Fibroblast of lung (primary cell): ENCODE measurements at regions not wholly inside any gene's neighbourhood (a gene's known extent, or its start where the extent isn't known, plus 50 kb on each side); places are given as distances from the start of the nearest gene placed in this dataset.

Experiments used
- DNase-seq, 2 donors: peaks; one replicate each; pipeline versions ENCODE4 v3.0.0 to v3.0.0-alpha.2; 2010; ENCODE audit warnings: low read depth in 2 of 2
- H2AFZ ChIP-seq: 2 replicates; pipeline ENCODE4 v1.5.1; 2012; ENCODE audit warnings: low read length, control low read depth, inconsistent platforms
- H3K27ac ChIP-seq: 2 replicates; pipeline ENCODE4 v1.5.1; 2011; ENCODE audit warnings: low read length, control low read depth; ENCODE audit not compliant: insufficient read depth
- H3K27me3 ChIP-seq: 2 replicates; pipeline ENCODE4 v1.5.1; 2011; ENCODE audit warnings: mild to moderate bottlenecking, low read length; ENCODE audit not compliant: control insufficient read depth, insufficient read depth
- H3K36me3 ChIP-seq: 2 replicates; pipeline ENCODE4 v1.5.1; 2011; ENCODE audit warnings: low read length; ENCODE audit not compliant: control insufficient read depth, insufficient read depth
- H3K4me1 ChIP-seq: 2 replicates; pipeline ENCODE4 v1.5.1; 2011; ENCODE audit warnings: low read length; ENCODE audit not compliant: control insufficient read depth, insufficient read depth; ENCODE audit errors: extremely low read depth
- H3K4me2 ChIP-seq: 2 replicates; pipeline ENCODE4 v1.5.1; 2011; ENCODE audit warnings: low read length, control low read depth; ENCODE audit not compliant: insufficient read depth; ENCODE audit errors: extremely low read depth
- H3K4me3 ChIP-seq, 4 experiments: fragments of 200-600 bp in 1 of 4; sonication (generic) in 1 of 4; replicated peaks in 1 of 4; 2 replicates each; pipeline ENCODE4 v1.5.1; 2011 to 2016; ENCODE audit warnings: low read length in 4 of 4, low read depth in 3 of 4, mild to moderate bottlenecking in 3 of 4, control low read depth in 2 of 4, inconsistent platforms in 1 of 4, mixed read lengths in 1 of 4; ENCODE audit not compliant: insufficient read depth in 1 of 4; ENCODE audit errors: control extremely low read depth in 1 of 4
- H3K79me2 ChIP-seq: 2 replicates; pipeline ENCODE4 v1.5.1; 2012; ENCODE audit warnings: mild to moderate bottlenecking, low read length, inconsistent platforms; ENCODE audit not compliant: control insufficient read depth, insufficient read depth
- H3K9ac ChIP-seq: 2 replicates; pipeline ENCODE4 v1.5.1; 2011; ENCODE audit warnings: mild to moderate bottlenecking, low read length, control low read depth; ENCODE audit not compliant: insufficient read depth
- H3K9me3 ChIP-seq: 2 replicates; pipeline ENCODE4 v1.5.1; 2012; ENCODE audit warnings: low read depth, low read length; ENCODE audit not compliant: control insufficient read depth, insufficient read depth
- H4K20me1 ChIP-seq: 2 replicates; pipeline ENCODE4 v1.5.1; 2011; ENCODE audit warnings: low read length; ENCODE audit not compliant: control insufficient read depth, insufficient read depth; ENCODE audit errors: extremely low read depth
- EZH2 ChIP-seq: IDR thresholded peaks from 2 replicates; pipeline ENCODE4 v1.5.1; 2012; ENCODE audit warnings: low read length, control low read depth, mild to moderate bottlenecking; ENCODE audit errors: missing control alignments
- TF ChIP-seq, protein P1 (sequence below), 2 donors: IDR thresholded peaks in 1 of 2; conservative IDR thresholded peaks in 1 of 2; 1 replicate in 1 of 2; 2 replicates in 1 of 2; pipeline ENCODE4 v1.5.1; 2011 to 2012; ENCODE audit warnings: low read length in 2 of 2, control low read depth in 1 of 2, inconsistent platforms in 1 of 2, low read depth in 1 of 2, mild to moderate bottlenecking in 1 of 2

DNA sequence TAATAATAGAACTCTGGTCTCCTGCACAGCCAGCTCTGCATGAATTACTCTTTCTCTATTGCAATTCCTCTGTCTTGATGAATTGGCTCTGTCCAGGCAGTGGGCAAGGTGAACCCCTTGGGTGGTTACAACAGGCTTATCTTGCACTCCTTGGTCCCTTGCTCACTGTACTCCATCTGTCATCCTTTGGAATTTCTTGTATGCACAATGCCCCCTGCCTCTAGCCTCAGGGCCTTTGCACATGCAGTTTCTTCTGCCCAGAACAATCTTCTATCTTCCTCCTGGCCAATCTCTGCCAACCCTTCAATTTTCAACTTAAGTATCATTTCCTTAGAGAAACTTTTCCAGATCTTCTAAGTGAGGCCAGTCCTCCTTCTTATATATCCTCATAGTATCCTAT is 114.7 kb upstream of the NLRP1 start:
- Histone ChIP-seq H3K9me3 (no peaks in the 10 kb centered on the region), H3K4me2 (no peak overlapping the region), H3K36me3 (no peaks in the 10 kb centered on the region), H3K79me2 (no peaks in the 10 kb centered on the region), H3K4me3 (no peak overlapping the region), H3K27ac (no peak overlapping the region), H4K20me1 (no peaks in the 10 kb centered on the region), H3K4me1 (no peaks in the 10 kb centered on the region), H3K9ac (no peak overlapping the region), H2AFZ (no peak overlapping the region), H3K27me3 (no peaks in the 10 kb centered on the region)
- TF ChIP-seq, protein P1, sequence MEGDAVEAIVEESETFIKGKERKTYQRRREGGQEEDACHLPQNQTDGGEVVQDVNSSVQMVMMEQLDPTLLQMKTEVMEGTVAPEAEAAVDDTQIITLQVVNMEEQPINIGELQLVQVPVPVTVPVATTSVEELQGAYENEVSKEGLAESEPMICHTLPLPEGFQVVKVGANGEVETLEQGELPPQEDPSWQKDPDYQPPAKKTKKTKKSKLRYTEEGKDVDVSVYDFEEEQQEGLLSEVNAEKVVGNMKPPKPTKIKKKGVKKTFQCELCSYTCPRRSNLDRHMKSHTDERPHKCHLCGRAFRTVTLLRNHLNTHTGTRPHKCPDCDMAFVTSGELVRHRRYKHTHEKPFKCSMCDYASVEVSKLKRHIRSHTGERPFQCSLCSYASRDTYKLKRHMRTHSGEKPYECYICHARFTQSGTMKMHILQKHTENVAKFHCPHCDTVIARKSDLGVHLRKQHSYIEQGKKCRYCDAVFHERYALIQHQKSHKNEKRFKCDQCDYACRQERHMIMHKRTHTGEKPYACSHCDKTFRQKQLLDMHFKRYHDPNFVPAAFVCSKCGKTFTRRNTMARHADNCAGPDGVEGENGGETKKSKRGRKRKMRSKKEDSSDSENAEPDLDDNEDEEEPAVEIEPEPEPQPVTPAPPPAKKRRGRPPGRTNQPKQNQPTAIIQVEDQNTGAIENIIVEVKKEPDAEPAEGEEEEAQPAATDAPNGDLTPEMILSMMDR (conservative IDR thresholded peaks at IDR 0.05 in 1 of 2, IDR thresholded peaks at IDR 0.05 in 1 of 2; ENCODE audit: low read depth in 1 of 2, low read length in 2 of 2) = no peak
- no peak for TF ChIP-seq EZH2
- DNase-seq = no peak

DNA sequence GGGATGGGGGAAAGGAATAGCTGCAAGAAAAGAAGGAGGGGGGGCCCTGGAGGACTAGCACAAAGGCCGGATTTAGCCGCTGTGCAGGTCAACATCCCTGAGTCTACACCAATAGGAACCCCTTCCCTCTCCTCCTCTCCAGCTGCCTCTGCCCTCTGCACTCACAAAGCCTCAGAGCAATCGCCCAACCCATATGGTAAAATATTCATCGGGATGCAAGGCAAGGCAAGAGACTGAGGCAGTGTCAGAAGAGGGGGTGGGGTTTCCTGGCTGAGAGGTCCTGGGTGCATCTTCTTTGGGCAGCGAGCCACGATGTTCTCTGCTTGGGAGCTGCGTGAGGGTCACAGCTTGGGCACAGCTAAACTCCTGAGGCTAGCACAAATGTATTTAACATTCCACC is 115.5 kb upstream of the NLRP1 start:
- Histone ChIP-seq H3K79me2 (no peaks in the 10 kb centered on the region), H3K4me2 (no peak overlapping the region), H2AFZ (no peak overlapping the region), H3K4me1 (no peaks in the 10 kb centered on the region), H4K20me1 (no peaks in the 10 kb centered on the region), H3K9ac (no peak overlapping the region), H3K9me3 (no peaks in the 10 kb centered on the region), H3K4me3 (no peak overlapping the region), H3K36me3 (no peaks in the 10 kb centered on the region), H3K27ac (no peak overlapping the region), H3K27me3 (no peaks in the 10 kb centered on the region)
- no peak for TF ChIP-seq EZH2
- TF ChIP-seq, protein P1 (conservative IDR thresholded peaks at IDR 0.05 in 1 of 2, IDR thresholded peaks at IDR 0.05 in 1 of 2; ENCODE audit: low read depth in 1 of 2, low read length in 2 of 2) = no peak
- DNase-seq = no peak

DNA sequence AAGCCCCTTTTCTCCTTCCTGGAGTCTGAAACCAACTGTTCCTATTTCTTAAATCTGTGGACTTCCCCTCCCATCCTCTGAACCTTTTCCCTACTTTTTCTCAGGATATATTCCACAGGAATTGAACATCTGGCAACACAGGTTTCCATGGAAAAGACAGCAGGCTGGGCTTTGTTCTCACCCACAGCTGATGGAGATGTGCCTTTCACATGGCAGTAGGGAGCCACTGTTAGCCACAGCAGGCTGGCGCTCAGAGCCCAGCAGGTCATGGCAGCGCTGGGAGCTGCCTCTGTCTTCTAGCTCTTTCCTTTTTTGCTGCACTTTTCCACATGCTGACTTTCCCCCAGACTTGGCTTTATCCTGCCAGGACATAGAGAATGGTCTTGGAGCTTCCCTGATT is 116.4 kb upstream of the NLRP1 start:
- Histone ChIP-seq H3K27me3 (no peaks in the 10 kb centered on the region), H3K4me2 (no peak overlapping the region), H3K79me2 (no peaks in the 10 kb centered on the region), H3K36me3 (no peaks in the 10 kb centered on the region), H3K9ac (no peak overlapping the region), H4K20me1 (no peaks in the 10 kb centered on the region), H2AFZ (no peak overlapping the region), H3K4me3 (no peak overlapping the region), H3K9me3 (no peaks in the 10 kb centered on the region), H3K4me1 (no peaks in the 10 kb centered on the region), H3K27ac (no peak overlapping the region)
- DNase-seq = no peak
- TF ChIP-seq EZH2 = no peak
- TF ChIP-seq, protein P1 (conservative IDR thresholded peaks at IDR 0.05 in 1 of 2, IDR thresholded peaks at IDR 0.05 in 1 of 2; ENCODE audit: low read depth in 1 of 2, low read length in 2 of 2) = no peak
